T-helper 1 cell treated with Interleukin-12 subunit alpha and Interleukin-12 subunit beta and Interleukin-4 antibody, amounts not matched to agents 30 μg/mL and 1 μg/mL, for 36 hours (primary cell): ENCODE measurements at regions not wholly inside any gene's neighbourhood (a gene's known extent, or its start where the extent isn't known, plus 50 kb on each side); places are given as distances from the start of the nearest gene placed in this dataset.

Experiments used
- H3K27ac Mint-ChIP-seq: one replicate; pipeline ENCODE4 v1.8.0; 2021; ENCODE audit warnings: mild to moderate bottlenecking, mixed read lengths
- H3K27me3 Mint-ChIP-seq: one replicate; pipeline ENCODE4 v1.8.0; 2021; ENCODE audit warnings: low read depth, mixed read lengths
- H3K36me3 Mint-ChIP-seq: one replicate; pipeline ENCODE4 v1.8.0; 2021; ENCODE audit warnings: low read depth, mixed read lengths
- H3K4me1 Mint-ChIP-seq: one replicate; pipeline ENCODE4 v1.8.0; 2021; ENCODE audit warnings: low read depth, mixed read lengths
- H3K4me3 Mint-ChIP-seq: one replicate; pipeline ENCODE4 v1.8.0; 2021; ENCODE audit warnings: mild to moderate bottlenecking, moderate library complexity, mixed read lengths
- H3K9me3 Mint-ChIP-seq: one replicate; pipeline ENCODE4 v1.8.0; 2021; ENCODE audit warnings: mixed read lengths

DNA sequence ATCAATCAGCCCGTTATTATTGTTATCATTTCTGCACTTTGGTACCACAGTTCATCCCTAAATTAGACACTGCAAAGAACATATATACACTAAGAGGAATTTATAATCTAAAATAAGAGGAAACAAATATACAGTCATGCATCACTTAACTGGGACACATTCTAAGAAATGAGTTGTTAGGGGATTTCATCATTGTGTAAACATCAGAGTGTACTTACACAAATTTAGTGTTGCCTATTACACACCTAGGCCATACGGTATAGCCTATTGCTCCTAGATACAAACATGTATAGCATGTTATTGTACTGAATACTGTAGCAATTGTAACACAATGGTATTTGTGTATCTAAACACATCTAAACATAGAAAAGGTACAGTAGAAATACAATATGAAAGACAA lies 190.5 kb downstream of the BMP4 start:
- no peak overlapping the region for H3K4me3 Mint-ChIP-seq
- no peak overlapping the region for H3K27ac Mint-ChIP-seq
- no peaks in the 10 kb centered on the region for H3K36me3 Mint-ChIP-seq
- H3K4me1 Mint-ChIP-seq = no peaks in the 10 kb centered on the region
- H3K9me3 Mint-ChIP-seq = no peaks in the 10 kb centered on the region
- no peaks in the 10 kb centered on the region for H3K27me3 Mint-ChIP-seq

DNA sequence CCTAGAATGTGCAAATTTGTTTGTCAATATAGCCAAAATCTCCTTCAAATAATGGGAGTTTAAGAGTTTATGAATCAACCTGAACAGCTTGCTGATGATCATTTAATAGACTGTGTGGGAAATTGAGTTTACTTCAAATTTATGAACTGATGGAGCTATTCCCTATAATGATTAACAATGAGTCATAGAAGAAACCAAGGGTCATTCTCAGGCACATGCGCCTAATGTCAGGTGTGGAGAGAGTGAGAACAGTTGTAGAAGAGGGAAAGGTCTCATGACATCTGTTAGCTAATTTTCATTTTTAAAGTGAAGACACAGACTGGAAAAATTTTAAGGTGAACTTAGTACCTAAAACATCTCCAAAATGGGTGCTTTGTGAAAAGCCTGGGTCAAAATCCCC lies 191.8 kb downstream of the BMP4 start:
- no peaks in the 10 kb centered on the region for H3K27me3 Mint-ChIP-seq
- H3K9me3 Mint-ChIP-seq = no peaks in the 10 kb centered on the region
- H3K4me3 Mint-ChIP-seq = no peak overlapping the region
- H3K36me3 Mint-ChIP-seq = no peaks in the 10 kb centered on the region
- no peaks in the 10 kb centered on the region for H3K4me1 Mint-ChIP-seq
- H3K27ac Mint-ChIP-seq = no peak overlapping the region

DNA sequence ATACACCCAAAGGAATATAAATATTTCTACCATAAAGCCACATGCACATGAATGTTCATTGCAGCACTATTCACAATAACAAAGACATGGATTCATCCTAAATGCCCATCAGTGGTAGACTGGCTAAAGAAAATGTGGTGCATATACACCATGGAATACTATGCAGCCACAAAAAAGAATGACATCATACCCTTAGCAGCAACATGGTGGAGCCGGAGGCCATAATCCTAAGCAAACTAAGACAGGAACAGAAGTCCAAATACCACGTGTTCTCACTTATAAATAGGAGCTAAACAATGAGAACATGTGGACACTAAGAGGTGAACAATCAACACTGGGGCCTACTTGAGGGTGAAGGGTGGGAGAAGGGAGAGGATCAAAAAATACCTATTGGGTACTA lies 198.5 kb downstream of the BMP4 start:
- no peaks in the 10 kb centered on the region for H3K36me3 Mint-ChIP-seq
- H3K9me3 Mint-ChIP-seq = peaks cover 6% of the 10 kb centered on the region
- H3K27me3 Mint-ChIP-seq = no peaks in the 10 kb centered on the region
- no peaks in the 10 kb centered on the region for H3K4me1 Mint-ChIP-seq
- H3K27ac Mint-ChIP-seq = no peak overlapping the region
- H3K4me3 Mint-ChIP-seq = no peak overlapping the region

DNA sequence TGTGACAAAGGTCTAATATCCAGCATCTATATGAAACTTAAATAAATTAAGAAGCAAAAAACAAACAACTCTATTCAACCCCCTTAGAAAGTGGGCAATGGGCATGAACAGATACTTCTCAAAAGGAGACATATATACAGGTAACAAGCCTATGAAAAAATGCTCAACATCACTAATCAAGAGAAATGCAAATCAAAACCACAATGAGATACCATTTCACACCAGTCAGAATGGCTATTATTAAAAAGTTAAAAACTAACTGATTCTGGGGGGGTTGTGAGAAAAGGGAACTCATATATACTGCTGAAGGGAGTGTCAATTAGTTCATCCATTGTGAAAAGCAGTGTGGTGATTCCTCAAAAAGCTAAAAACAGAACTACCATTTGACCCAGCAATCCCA lies 198.9 kb downstream of the BMP4 start:
- H3K9me3 Mint-ChIP-seq = peaks cover 6% of the 10 kb centered on the region
- no peak overlapping the region for H3K4me3 Mint-ChIP-seq
- H3K4me1 Mint-ChIP-seq = no peaks in the 10 kb centered on the region
- no peaks in the 10 kb centered on the region for H3K36me3 Mint-ChIP-seq
- no peaks in the 10 kb centered on the region for H3K27me3 Mint-ChIP-seq
- no peak overlapping the region for H3K27ac Mint-ChIP-seq

DNA sequence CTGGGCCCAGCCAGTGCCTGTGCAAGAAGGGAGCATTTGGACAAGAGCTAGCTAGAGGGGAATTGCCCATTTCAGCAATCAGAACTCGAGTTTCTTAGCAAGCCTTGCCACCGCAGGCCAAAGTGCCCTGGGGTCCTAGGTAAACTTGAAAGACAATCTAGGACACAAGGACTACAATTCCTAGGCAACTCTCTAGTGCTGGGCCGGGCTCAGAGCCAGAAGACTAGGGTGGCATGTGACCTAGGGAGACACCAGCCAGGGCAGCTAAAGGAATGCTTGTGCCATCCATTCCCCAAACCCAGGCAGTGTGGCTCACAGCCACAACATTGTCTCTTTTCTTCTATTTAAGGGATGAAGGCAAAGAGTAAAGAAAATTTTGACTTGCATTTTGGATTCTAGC lies 205.0 kb downstream of the BMP4 start:
- H3K4me1 Mint-ChIP-seq = no peaks in the 10 kb centered on the region
- H3K9me3 Mint-ChIP-seq = no peaks in the 10 kb centered on the region
- no peak overlapping the region for H3K4me3 Mint-ChIP-seq
- H3K27me3 Mint-ChIP-seq = no peaks in the 10 kb centered on the region
- H3K27ac Mint-ChIP-seq = no peak overlapping the region
- no peaks in the 10 kb centered on the region for H3K36me3 Mint-ChIP-seq

DNA sequence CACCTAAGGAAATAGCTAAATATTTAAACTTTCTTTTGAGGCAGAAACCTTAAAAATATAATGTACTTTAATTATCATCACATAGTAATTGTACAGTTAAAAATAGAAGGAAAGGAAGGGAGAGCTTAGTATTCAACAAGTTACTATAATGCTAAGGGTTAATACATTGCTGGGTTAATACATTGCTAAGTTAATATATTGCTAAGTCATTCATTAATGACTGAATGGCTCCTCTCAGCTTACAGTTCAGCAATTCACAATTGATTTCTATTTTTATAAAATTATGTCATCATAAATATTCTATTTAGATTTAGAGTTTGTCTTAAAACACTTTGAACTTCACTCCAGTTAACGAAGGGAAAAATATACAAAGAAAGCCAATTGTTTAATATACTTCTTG lies 207.9 kb downstream of the BMP4 start:
- Mint-ChIP-seq H3K4me1 (no peaks in the 10 kb centered on the region), H3K9me3 (no peaks in the 10 kb centered on the region), H3K27ac (no peak overlapping the region), H3K27me3 (no peaks in the 10 kb centered on the region), H3K36me3 (no peaks in the 10 kb centered on the region), H3K4me3 (no peak overlapping the region)

DNA sequence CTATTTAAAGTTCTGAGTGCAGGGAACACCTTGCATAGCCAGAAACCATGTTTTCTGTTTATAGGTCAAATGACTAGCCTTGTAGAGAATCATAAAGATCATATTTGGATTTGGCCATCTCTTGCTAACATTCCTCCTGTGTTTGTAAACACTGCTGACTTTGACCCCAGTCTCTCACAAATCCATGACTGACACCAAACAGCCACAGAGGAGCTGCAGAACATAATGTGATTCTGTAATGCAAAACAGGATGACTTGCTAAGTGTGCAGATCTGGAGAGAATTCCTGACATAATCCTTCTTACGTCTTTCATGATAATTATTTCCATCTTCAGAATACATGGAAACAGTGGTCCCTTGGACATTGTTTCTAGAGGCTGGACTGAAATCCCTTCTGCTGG lies 211.8 kb downstream of the BMP4 start:
- H3K36me3 Mint-ChIP-seq = no peaks in the 10 kb centered on the region
- H3K9me3 Mint-ChIP-seq = no peaks in the 10 kb centered on the region
- H3K4me3 Mint-ChIP-seq = no peak overlapping the region
- no peaks in the 10 kb centered on the region for H3K4me1 Mint-ChIP-seq
- H3K27me3 Mint-ChIP-seq = no peaks in the 10 kb centered on the region
- H3K27ac Mint-ChIP-seq = no peak overlapping the region

DNA sequence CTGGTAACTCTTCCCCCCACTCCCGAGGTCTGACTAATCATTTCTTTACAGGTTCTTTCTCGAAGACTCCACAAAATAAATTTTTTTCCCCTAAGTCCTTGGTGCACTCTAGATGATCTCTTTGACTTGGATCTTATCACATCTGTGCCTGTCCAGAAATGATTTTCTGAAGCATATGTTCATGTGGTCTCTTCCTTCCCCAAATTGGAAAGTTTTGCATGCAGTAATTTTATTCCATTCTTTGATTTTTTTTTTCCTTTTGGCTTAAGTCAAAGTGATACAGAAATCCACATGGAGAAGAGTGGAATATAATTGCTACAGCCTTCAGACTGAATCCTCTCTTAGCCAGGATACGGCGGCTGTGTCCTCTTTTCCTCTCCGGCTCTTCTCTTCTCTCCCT lies 213.3 kb downstream of the BMP4 start:
- no peak overlapping the region for H3K4me3 Mint-ChIP-seq
- no peaks in the 10 kb centered on the region for H3K4me1 Mint-ChIP-seq
- no peaks in the 10 kb centered on the region for H3K9me3 Mint-ChIP-seq
- no peak overlapping the region for H3K27ac Mint-ChIP-seq
- H3K27me3 Mint-ChIP-seq = no peaks in the 10 kb centered on the region
- no peaks in the 10 kb centered on the region for H3K36me3 Mint-ChIP-seq

DNA sequence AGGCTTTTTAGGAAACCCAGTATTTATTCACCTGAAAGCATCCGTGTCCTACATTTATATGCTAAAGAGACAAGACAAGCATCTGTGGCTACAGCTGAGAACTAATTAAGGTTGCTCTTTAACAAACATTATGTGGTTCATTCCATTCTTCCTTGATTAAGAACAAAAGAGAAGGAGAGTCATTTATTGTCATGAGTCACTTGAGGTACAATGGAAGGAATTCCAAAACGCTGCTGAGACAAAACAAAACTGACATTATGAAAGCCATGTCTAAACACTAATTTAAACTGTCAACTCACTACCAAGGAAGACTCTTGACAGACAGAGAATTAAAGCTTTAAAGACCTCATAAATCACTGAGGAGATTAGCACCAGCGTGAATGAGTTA lies 214.4 kb downstream of the BMP4 start:
- H3K4me1 Mint-ChIP-seq = no peaks in the 10 kb centered on the region
- H3K9me3 Mint-ChIP-seq = no peaks in the 10 kb centered on the region

DNA sequence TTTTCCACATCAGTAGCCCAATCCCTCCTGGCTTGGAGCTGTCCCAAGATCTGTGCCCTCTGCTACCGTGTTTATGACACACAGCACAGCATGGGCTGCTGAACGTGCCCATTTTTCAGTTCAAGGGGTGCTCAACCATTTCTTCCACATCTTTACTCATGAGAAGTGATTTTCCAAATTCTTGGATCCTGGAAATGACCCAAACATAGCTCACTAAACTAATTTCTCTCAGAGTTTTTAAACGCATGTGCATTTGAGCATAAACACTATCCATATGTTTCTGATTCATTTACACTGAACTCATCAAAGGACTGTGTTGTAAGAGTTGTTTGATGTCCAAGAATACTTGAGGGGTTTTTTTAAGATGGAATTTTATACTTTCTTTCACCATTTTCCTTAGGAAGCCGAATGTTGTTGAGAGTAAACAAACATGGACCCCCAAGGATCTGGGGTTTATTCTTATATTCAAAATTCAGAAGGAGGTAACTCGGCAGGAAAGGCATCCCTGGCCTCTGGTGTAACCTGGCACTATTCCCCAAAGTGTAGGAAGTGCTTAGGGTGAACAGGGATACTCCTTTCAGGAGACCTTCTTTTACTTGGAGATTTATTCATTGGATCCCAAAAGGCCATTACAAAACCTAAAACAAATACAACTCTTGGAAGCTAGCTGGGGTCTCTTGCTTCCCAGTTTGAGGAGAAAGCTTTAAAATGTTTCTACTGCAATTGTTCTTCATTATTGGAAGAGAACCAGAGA lies 215.0 kb downstream of the BMP4 start:
- H3K4me3 Mint-ChIP-seq = no peak overlapping the region
- H3K27ac Mint-ChIP-seq = no peak overlapping the region
- no peaks in the 10 kb centered on the region for H3K4me1 Mint-ChIP-seq
- H3K27me3 Mint-ChIP-seq = no peaks in the 10 kb centered on the region
- no peaks in the 10 kb centered on the region for H3K9me3 Mint-ChIP-seq
- H3K36me3 Mint-ChIP-seq = no peaks in the 10 kb centered on the region

More for the DNA sequence above, 214.4 kb downstream of the BMP4 start:
- no peaks in the 10 kb centered on the region for H3K27me3 Mint-ChIP-seq
- no peak overlapping the region for H3K4me3 Mint-ChIP-seq
- H3K27ac Mint-ChIP-seq = no peak overlapping the region
- no peaks in the 10 kb centered on the region for H3K36me3 Mint-ChIP-seq

DNA sequence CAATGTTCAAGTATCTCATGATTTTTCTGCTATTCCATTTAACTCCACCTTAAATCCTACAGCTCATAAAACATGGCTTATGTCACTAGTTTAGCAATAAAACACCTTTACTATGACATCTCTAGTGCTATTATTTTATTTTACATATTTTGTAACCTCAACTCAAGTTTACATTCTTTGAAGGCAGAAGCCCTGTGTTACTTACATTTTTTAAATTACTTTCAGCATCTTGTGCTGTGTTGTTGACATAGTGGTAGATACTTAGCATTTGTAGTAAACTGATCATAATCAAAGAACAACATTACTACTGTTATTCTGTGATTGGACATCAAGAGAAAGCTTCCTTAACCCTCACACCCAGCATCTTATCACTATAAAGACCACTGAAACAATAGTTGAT lies 216.1 kb downstream of the BMP4 start:
- H3K4me3 Mint-ChIP-seq = no peak overlapping the region
- H3K27ac Mint-ChIP-seq = no peak overlapping the region
- H3K9me3 Mint-ChIP-seq = no peaks in the 10 kb centered on the region
- H3K27me3 Mint-ChIP-seq = no peaks in the 10 kb centered on the region
- H3K36me3 Mint-ChIP-seq = no peaks in the 10 kb centered on the region
- no peaks in the 10 kb centered on the region for H3K4me1 Mint-ChIP-seq

DNA sequence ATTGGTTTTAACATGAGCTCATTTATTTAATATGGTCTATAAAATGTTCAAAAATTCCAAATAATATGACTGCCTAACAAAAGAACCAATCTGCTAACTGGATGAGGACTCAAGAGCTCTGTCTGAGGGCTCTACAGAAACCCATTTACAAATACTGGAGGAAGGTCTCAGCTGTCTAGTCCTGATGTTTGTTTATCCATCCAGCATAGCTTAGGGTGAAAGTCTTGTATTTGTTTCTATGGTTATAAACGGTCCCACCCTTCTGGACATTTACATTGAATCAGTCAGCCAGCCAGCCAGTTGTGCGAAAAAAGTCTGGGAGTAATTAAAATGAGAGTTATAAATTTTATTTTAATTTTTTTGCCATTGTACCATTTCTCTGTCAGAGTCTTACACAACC lies 220.7 kb downstream of the BMP4 start:
- H3K4me3 Mint-ChIP-seq = no peak overlapping the region
- no peak overlapping the region for H3K27ac Mint-ChIP-seq
- H3K9me3 Mint-ChIP-seq = no peaks in the 10 kb centered on the region
- H3K27me3 Mint-ChIP-seq = no peaks in the 10 kb centered on the region
- H3K36me3 Mint-ChIP-seq = no peaks in the 10 kb centered on the region
- no peaks in the 10 kb centered on the region for H3K4me1 Mint-ChIP-seq

DNA sequence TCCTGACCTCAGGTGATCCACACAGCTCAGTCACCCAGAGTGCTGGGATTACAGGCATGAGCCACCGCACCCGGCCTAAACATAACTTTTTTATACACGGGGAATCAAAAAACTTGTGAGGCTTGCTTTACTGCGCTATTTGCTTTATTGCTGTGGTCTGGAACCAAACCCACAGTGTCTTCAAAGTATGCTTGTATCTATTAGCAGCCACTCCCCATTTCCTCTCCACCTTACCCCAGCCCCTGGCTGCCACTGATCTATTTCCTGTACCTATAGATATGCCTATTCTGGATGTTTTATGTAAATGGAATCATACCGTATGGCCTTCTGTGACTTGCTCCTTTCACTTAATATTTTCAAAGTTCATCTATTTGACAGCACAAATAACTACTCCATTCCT lies 233.4 kb downstream of the BMP4 start:
- Mint-ChIP-seq H3K36me3 (no peaks in the 10 kb centered on the region), H3K4me3 (no peak overlapping the region), H3K27ac (no peak overlapping the region), H3K4me1 (no peaks in the 10 kb centered on the region), H3K9me3 (no peaks in the 10 kb centered on the region), H3K27me3 (no peaks in the 10 kb centered on the region)

DNA sequence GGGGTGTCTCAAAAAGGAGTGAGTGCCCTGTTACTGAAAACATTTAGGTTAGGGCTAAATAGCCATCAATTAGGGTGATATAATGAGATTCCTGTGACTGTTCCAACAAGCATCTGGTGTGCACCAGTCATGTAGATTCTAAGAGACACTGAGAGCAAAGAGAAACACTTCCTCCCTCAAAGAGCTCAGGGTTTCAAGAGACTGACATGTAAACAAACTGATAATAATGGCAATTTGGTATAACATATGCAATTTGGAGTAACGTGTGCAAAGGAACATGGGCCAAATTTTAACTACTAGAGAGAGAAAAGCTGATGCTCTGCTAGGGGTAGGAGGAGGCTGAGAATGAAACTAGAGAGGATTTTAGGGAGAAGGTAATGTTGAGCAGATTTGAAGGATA lies 237.1 kb downstream of the BMP4 start:
- Mint-ChIP-seq H3K27me3 (no peaks in the 10 kb centered on the region), H3K27ac (no peak overlapping the region), H3K4me1 (no peaks in the 10 kb centered on the region), H3K4me3 (no peak overlapping the region), H3K36me3 (no peaks in the 10 kb centered on the region), H3K9me3 (no peaks in the 10 kb centered on the region)

DNA sequence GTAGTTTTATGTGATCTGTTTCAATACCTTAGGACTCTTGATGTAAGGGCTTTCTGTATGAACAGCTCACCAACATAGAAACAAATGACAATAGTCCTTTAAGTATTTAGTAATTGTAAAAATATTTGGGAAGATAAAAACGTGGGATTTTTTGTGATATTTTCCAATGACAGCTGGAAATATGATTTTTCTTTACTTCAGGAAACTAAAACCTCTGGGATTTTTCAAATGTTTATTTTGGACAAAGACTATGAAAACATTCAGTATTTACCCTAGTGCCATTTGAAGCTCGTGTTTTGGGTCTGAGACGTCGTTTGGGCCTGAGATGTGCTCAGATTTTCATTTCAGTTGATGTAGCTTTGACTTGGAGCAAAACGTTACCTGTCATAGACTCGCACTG lies 240.0 kb downstream of the BMP4 start:
- Mint-ChIP-seq H3K4me1 (no peaks in the 10 kb centered on the region), H3K27ac (no peak overlapping the region), H3K36me3 (no peaks in the 10 kb centered on the region), H3K4me3 (no peak overlapping the region), H3K9me3 (no peaks in the 10 kb centered on the region), H3K27me3 (no peaks in the 10 kb centered on the region)

DNA sequence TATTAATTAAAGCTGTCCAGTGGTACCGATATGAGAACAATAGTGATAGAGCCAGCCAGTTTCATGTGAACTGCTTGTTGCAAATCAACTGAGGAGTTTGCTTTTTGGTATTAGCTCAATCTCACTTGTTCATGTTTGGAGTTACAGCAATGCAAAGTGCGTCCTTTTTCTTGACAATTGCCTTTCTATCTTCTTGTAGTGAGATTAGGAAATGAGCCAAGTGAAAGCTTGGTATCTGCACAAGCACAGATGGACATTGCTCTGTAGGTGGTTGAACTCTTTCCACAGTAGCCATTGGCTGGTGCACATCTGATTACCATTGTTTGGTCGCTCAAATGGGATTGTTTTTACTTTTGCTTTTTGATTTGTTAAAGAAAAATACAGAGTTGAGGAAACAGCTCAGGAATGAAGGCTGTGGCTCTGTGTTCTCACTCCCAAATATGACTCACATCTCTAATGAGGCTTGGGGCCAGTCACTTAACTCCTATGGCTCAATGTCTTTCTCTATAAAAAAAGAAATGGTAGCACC lies 241.4 kb downstream of the BMP4 start:
- no peaks in the 10 kb centered on the region for H3K9me3 Mint-ChIP-seq
- H3K4me1 Mint-ChIP-seq = no peaks in the 10 kb centered on the region
- H3K27ac Mint-ChIP-seq = no peak overlapping the region
- H3K27me3 Mint-ChIP-seq = no peaks in the 10 kb centered on the region
- no peaks in the 10 kb centered on the region for H3K36me3 Mint-ChIP-seq
- no peak overlapping the region for H3K4me3 Mint-ChIP-seq
